DMS79 (cell line): ENCODE measurements at regions not wholly inside any gene's neighbourhood (a gene's known extent, or its start where the extent isn't known, plus 50 kb on each side); places are given as distances from the start of the nearest gene placed in this dataset.
A peak's percentile ranks its signal among the peaks of the same experiment; 100 is the strongest.

Experiments
- DNase-seq: peaks from one replicate; lab custom pipeline; 2025; lab: John Stamatoyannopoulos, UW

GRCh38 chr12:98352218-98352811 is 163.1 kb upstream of the TMPO start:
- no peak for DNase-seq

- no peak for DNase-seq
Observed at GRCh38 chr12:98352835-98353234, 162.6 kb upstream of the TMPO start.

GRCh38 chr12:98354520-98355035 is 160.8 kb upstream of the TMPO start:
- no peak for DNase-seq

- no peak for DNase-seq
Observed at GRCh38 chr12:98355322-98355721, 160.1 kb upstream of the TMPO start.

- DNase-seq: no peak
Observed at GRCh38 chr12:98355933-98356332, 159.5 kb upstream of the TMPO start.

GRCh38 chr12:98358144-98358543 is 157.2 kb upstream of the TMPO start:
- DNase-seq: no peak

- DNase-seq: no peak
Observed at GRCh38 chr12:98359856-98360255, 155.5 kb upstream of the TMPO start.

- DNase-seq: no peak
Observed at GRCh38 chr12:98360401-98360800, 155.0 kb upstream of the TMPO start.

GRCh38 chr12:98369581-98369980 is 145.8 kb upstream of the TMPO start:
- DNase-seq: no peak

GRCh38 chr12:98370976-98371375 is 144.4 kb upstream of the TMPO start:
- no peak for DNase-seq

GRCh38 chr12:98371419-98371818 is 144.0 kb upstream of the TMPO start:
- DNase-seq: no peak

- DNase-seq: no peak
Observed at GRCh38 chr12:98372340-98373024, 142.9 kb upstream of the TMPO start.

- DNase-seq: peak; percentile 29
Observed at GRCh38 chr12:98373025-98373554, 142.3 kb upstream of the TMPO start.

GRCh38 chr12:98374007-98374406 is 141.4 kb upstream of the TMPO start:
- no peak for DNase-seq

- DNase-seq: no peak
Observed at GRCh38 chr12:98379106-98379505, 136.3 kb upstream of the TMPO start.

- DNase-seq: no peak
Observed at GRCh38 chr12:98385641-98386040, 129.7 kb upstream of the TMPO start.

- no peak for DNase-seq
Observed at GRCh38 chr12:98387444-98387843, 127.9 kb upstream of the TMPO start.

GRCh38 chr12:98388126-98388525 is 127.3 kb upstream of the TMPO start:
- peak; percentile 29 for DNase-seq

GRCh38 chr12:98389593-98389992 is 125.8 kb upstream of the TMPO start:
- no peak for DNase-seq

GRCh38 chr12:98397323-98398105 is 117.9 kb upstream of the TMPO start:
- peak; percentile 83 for DNase-seq

GRCh38 chr12:98399532-98399931 is 115.9 kb upstream of the TMPO start:
- no peak for DNase-seq

GRCh38 chr12:98401427-98401826 is 114.0 kb upstream of the TMPO start:
- DNase-seq: peak; percentile 85

- no peak for DNase-seq
Observed at GRCh38 chr12:98402091-98402490, 113.3 kb upstream of the TMPO start.
